CD4-positive, alpha-beta T cell treated with Interferon alpha-2 for 1 hour (primary cell): ENCODE measurements at regions not wholly inside any gene's neighbourhood (a gene's known extent, or its start where the extent isn't known, plus 50 kb on each side); places are given as distances from the start of the nearest gene placed in this dataset.
A peak's percentile ranks its signal among the peaks of the same experiment; 100 is the strongest.
"Not testable (repeated sequence)": the region's sequence is repeated elsewhere in the genome, so short reads cannot be mapped to it uniquely, and the experiment has no call there.

Source experiments
- DNase-seq, 2 donors: peaks; one replicate each; pipeline ENCODE4 v3.0.0-alpha.2; 2020 to 2022

- DNase-seq, result no peak
Measured at GRCh38 chr12:94856324-94856723, 147.2 kb downstream of the NDUFA12 start.

GRCh38 chr12:94855853-94856252 is 147.6 kb downstream of the NDUFA12 start:
- no peak for DNase-seq

DNA sequence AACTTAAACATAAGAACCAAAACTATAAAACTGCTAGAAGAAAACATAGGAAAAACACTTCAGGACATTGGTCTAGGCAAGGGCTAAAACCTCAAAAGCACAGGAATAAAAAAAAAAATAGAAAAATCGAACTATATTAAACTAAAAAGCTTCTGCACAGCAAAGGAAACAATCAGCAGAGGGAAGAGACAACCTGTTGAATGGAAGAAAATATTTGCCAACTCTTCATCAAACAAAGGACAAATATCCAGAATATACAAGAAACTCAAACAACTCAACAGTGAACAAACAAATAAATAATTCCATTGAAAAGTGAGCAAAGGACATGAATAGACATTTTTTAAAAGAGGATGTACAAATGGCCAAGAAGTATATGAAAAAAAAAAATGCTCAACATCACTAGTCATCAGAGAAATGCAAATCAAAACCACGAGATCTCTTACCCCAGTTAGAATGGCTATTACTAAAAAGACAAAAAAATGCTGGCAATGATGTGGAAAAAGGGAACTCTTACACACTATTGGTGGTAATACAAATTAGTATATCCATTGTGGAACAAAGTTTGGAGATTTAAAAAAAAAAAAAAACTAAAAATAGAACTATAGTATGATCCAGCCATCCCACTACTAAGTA is 152.0 kb downstream of the NDUFA12 start:
- DNase-seq, result no peak

GRCh38 chr12:94849411-94849976 is 154.0 kb downstream of the NDUFA12 start:
- no peak for DNase-seq

GRCh38 chr12:94848966-94849365 is 154.5 kb downstream of the NDUFA12 start:
- no peak for DNase-seq

GRCh38 chr12:94845110-94845509 is 158.4 kb downstream of the NDUFA12 start:
- no peak for DNase-seq

DNA sequence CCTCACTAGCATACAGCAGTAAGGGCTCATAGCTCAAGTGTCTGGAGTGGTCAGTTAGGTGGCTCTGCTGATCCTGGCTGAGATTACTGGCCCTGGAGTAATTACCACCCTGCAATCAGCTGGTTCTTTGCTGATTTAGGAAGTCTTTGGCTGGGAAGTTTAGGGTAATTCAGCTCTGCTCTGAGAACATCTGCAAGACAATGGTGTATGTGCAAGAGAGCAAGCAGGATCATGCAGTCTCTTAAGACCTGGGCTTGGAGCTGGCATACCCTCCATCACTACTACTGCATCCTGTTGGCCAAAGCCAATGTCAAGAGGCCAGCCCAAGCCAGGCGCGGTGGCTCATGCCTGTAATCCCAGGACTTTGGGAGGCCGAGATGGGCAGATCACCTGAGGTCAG is 159.0 kb downstream of the NDUFA12 start:
- DNase-seq, result no peak

DNA sequence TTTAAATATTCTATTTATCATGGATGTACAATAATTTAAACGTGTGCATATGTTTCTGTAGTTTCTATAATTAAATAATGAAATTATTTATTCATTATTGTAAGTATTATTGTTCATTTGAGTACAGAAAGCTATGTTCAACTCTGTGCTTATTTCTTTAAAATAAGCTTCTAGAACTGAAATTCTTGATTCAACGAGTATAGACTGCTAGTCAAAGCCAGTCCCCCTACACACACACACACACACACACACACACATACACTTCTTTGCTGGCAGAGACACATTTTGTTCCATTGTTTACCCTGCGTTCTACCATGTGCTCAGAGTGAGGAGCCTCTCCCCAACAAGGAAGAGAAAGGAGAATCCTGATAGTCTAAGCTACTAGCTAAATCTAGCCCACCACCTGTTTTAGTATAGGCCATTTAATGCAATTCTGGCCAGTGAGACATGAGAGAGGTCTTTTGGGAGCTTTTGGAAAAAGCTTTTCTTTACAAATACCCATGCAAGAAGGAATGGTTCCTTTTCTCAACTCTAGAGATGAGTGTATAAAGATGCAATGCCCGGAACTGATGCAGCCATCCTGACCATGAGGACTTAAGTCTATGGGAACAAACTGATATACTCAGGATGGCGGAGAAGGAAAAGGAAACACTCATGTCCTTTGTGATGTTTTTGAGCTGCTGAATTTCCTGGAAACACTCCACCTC is 161.4 kb downstream of the NDUFA12 start:
- DNase-seq, result no peak

GRCh38 chr12:94841177-94841576 is 162.3 kb downstream of the NDUFA12 start:
- no peak for DNase-seq

DNA sequence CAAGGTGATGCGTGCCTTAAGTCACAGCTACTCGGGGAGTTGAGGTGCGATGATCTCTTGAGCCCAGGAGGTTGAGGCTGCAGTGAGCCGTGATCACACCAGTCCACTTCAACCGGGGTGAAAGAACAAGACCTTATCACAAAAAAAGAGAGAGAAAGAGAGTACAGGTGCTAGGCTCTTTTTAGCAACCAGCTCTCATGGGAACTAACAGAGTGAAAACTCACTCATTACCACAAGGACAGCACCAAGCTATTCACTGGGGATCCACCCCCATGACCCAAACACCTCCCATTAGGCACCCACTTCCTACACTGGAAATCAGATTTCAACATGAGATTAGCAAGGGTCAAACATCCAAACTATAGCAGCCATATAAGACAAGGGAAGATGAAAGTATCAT is 164.2 kb downstream of the NDUFA12 start:
- no peak for DNase-seq

GRCh38 chr12:94836952-94837670 is 166.4 kb downstream of the NDUFA12 start:
- not testable (repeated sequence) for DNase-seq

DNA sequence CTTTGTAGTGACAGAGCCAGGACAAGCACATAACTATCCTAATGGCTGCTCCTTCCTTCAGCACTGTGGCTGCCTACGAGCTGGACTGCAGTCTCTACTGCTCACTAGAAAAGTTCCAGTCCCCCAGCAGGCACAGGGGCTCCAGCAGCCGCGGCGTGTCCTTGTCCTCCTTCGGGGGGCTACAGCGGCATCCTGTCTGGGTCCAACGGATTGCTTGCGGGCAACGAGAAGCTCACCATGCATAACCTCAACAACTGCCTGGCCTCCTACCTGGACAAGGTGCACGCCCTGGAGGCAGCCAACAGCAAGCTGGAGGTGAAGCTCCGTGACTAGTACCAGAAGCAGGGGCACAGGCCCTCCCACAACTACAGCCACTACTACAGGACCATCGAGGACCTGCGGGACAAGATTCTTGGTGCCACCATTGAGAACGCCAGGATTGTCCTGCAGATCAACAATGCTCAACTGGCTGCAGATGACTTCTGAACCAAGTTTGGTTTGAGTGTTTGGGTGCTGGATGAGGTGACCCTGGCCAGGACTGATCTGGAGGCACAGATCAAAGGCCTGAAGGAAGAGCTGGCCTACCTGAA is 169.4 kb downstream of the NDUFA12 start:
- DNase-seq, result no peak

DNA sequence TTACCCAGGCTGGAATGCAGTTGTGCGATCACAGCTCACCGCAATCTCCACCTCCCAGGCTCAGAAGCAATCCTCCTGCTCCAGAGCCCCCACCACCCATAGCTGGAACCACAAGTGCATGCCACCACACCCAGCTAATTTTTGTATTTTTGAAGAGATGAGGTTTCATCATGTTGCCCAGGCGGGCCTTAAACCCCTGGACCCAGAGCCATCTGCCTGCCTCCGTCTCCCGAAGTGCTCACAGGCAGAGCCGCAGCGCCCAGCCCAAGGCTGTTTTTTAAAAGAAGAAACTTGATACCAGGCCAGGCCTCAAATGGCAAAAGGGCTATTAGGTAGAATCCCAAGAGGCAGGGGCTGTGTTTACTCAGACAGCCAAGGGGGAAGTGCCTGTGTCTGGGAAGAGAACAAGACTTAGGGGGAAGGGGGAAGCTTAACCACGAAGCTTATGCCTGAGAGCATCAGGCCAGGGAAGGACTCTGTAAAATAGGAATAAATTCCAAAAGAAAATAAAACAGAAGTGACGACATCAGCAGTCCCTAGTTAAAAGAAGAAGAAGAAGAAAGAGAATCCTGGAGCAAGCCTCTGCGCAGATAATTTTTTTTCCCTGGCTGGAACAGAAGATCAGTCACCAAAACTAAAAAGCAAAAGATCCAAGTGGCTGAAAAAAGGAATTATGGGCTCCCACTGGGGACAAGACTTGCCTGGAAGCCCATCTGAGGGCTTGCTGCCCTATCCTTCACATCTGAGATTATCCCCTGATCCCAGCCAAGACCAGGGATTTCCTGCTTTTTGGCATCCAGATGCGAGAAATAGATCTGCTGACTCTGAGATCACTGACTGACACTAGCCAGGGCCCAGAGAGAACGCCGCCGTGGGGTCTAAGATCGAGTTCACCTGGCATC is 170.5 kb downstream of the NDUFA12 start:
- no peak for DNase-seq

DNA sequence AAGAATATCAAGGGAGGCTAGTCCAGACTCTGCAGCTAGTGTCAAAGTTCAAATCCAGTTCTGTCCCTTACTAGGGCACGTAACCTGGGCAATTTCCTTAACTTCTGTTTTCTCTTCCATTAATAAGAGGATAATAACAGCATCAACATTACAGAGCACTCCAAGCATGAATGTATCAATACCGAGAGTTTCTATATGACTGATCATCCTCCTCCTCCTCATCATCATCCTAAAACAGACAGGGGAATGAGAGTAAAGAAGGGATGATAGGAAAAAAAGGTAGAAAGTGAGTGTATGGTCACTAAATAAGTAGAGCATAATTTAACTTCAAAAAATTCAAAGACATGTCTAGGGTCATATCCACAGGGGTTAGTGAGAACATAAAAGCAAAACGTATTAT is 171.4 kb downstream of the NDUFA12 start:
- no peak for DNase-seq

GRCh38 chr12:94831081-94831751 is 172.3 kb downstream of the NDUFA12 start:
- DNase-seq, result peak; percentile 8 to 60

DNA sequence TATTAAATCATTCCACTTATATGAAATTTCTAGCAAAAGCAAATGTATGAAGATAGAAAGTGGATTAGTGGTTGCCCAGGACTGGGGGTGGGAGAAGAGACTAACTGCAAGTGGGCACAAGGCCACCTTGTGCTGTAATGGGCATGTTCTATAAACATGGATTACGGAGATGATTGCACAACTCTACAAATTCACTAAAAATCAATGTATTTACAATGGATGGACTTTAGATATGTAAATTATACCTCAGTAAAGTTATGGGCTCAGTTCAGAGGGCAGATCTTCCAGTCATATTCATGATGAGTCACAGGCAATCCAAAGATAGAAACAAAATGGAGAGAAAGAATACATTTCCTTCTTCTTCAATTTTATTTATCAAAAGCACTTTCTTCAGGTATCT is 173.9 kb downstream of the NDUFA12 start:
- no peak for DNase-seq

GRCh38 chr12:94819011-94819410 is 168.7 kb upstream of the TMCC3 start:
- DNase-seq, result no peak

DNA sequence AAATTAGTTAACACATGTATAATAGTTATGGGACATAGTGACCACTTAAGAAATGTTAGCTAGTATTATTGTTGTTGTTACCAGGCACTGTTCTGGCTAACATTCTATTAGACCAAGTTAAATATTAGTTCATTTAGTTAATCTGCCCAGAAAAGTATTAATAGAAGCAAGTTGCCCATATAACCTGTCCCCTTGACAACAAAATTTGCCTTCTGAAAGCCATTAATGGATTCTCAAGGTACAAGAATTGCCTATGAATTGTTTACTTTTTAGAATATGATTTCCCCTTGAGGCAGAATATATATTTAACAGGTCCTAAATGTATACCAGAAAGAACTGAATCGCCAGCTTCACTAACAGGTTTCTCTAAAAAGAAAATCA is 167.3 kb upstream of the TMCC3 start:
- DNase-seq, result no peak

- DNase-seq, result not testable (repeated sequence)
Measured at GRCh38 chr12:94817201-94817600, 166.8 kb upstream of the TMCC3 start.

GRCh38 chr12:94816746-94817145 is 166.4 kb upstream of the TMCC3 start:
- not testable (repeated sequence) for DNase-seq

DNA sequence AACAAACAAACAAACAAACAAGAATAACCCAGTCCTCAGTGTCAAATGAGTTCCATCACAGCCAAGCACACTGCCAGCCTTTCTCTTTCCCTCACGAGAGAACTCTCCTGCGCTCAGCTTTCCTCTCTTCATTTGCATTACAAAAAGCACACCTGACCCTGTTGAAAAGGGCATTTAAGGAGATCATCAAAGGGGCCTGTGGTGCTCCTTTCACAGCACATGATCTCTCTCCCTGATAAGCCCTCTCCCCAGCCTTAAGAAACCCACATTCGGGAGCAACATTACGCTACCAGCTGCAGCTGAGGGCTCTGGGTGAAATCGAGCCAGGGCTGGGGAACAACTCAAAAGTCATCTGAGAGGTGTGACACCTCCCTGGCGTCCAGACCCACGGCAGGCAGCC is 165.6 kb upstream of the TMCC3 start:
- no peak for DNase-seq

- no peak for DNase-seq
Measured at GRCh38 chr12:94815450-94815849, 165.1 kb upstream of the TMCC3 start.
